ENCODE measurements at regions not wholly inside any gene's neighbourhood (a gene's known extent, or its start where the extent isn't known, plus 50 kb on each side); places are given as distances from the start of the nearest gene placed in this dataset.

- Histone ChIP-seq H3K4me2 (no peak overlapping the region), H3F3A (ENCODE audit: low read depth) (no peaks in the 10 kb centered on the region), H4K20me1 (ENCODE audit: low read depth) (no peaks in the 10 kb centered on the region), H3K27ac (no peak overlapping the region), H2AFZ (replicated peaks) (no peak overlapping the region), H3K4me1 (no peaks in the 10 kb centered on the region), H3K27me3 (no peaks in the 10 kb centered on the region), H3K9ac (no peak overlapping the region), H3K4me3 (no peak overlapping the region), H3K9me3 (ENCODE audit: low read depth) (no peaks in the 10 kb centered on the region), H3K79me2 (ENCODE audit: low read depth) (no peaks in the 10 kb centered on the region), H3K36me3 (no peaks in the 10 kb centered on the region)
- TF ChIP-seq EZH2phosphoT487 (IDR thresholded peaks at IDR 0.05) (no peak), CTCF (IDR thresholded peaks at IDR 0.05) (no peak), EZH2 (IDR thresholded peaks at IDR 0.05) (no peak)
- Mint-ChIP-seq H3K4me1 (no peaks in the 10 kb centered on the region), H3K4me3 (no peak overlapping the region), H3K36me3 (no peaks in the 10 kb centered on the region), H3K9me3 (no peaks in the 10 kb centered on the region), H3K27ac (no peak overlapping the region), H3K27me3 (ENCODE audit: insufficient read depth, low read depth) (peaks cover 4% of the 10 kb centered on the region)
- no peak for DNase-seq (ENCODE audit: low spot score)
Measured at GRCh38 chr1:213898684-213899083, 89.1 kb upstream of the PROX1 start.

GRCh38 chr1:213899413-213899812 is 88.4 kb upstream of the PROX1 start:
- Histone ChIP-seq H3K9me3 (ENCODE audit: low read depth) (no peaks in the 10 kb centered on the region), H4K20me1 (ENCODE audit: low read depth) (no peaks in the 10 kb centered on the region), H3K27me3 (no peaks in the 10 kb centered on the region), H3K4me1 (no peaks in the 10 kb centered on the region), H2AFZ (replicated peaks) (no peak overlapping the region), H3K4me2 (no peak overlapping the region), H3K4me3 (no peak overlapping the region), H3K36me3 (no peaks in the 10 kb centered on the region), H3K27ac (no peak overlapping the region), H3K79me2 (ENCODE audit: low read depth) (no peaks in the 10 kb centered on the region), H3F3A (ENCODE audit: low read depth) (no peaks in the 10 kb centered on the region), H3K9ac (no peak overlapping the region)
- Mint-ChIP-seq H3K9me3 (no peaks in the 10 kb centered on the region), H3K27ac (no peak overlapping the region), H3K27me3 (ENCODE audit: insufficient read depth, low read depth) (peaks cover 2% of the 10 kb centered on the region), H3K4me3 (no peak overlapping the region), H3K36me3 (no peaks in the 10 kb centered on the region), H3K4me1 (no peaks in the 10 kb centered on the region)
- TF ChIP-seq CTCF (IDR thresholded peaks at IDR 0.05) (no peak), EZH2 (IDR thresholded peaks at IDR 0.05) (no peak), EZH2phosphoT487 (IDR thresholded peaks at IDR 0.05) (no peak)
- DNase-seq (ENCODE audit: low spot score), result no peak

DNA sequence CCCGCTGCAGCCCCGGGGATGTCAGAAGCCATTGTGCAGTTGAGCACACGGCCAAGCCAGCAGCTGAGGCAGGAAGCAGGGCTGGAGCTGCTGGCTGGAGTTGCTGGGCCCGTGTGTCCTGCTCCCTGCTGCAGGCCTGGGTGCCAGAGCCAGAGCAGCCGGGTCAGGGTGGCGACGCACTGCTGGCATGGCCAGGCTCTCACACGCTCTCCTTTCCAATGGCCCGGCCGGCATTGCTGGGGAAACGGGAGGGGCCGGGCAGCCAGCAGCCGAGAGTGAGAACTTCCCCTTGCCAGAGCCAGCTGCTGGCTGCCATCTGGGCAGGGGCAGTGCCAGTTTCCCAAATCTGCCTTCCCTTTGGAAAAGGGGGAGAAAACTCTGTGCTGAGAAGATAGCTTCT is 82.4 kb upstream of the PROX1 start:
- no peaks in the 10 kb centered on the region for H4K20me1 ChIP-seq (ENCODE audit: low read depth)
- H3F3A ChIP-seq (ENCODE audit: low read depth), result no peaks in the 10 kb centered on the region
- H3K9ac ChIP-seq, result no peak overlapping the region
- no peak overlapping the region for H3K4me2 ChIP-seq
- H3K27ac Mint-ChIP-seq, result no peak overlapping the region
- H3K36me3 ChIP-seq, result no peaks in the 10 kb centered on the region
- H3K36me3 Mint-ChIP-seq, result no peaks in the 10 kb centered on the region
- no peak overlapping the region for H3K4me3 ChIP-seq
- H3K4me1 ChIP-seq, result no peaks in the 10 kb centered on the region
- no peaks in the 10 kb centered on the region for H3K79me2 ChIP-seq (ENCODE audit: low read depth)
- DNase-seq (ENCODE audit: low spot score), result no peak
- H3K9me3 Mint-ChIP-seq, result no peaks in the 10 kb centered on the region
- H3K27me3 ChIP-seq, result no peaks in the 10 kb centered on the region
- no peaks in the 10 kb centered on the region for H3K9me3 ChIP-seq (ENCODE audit: low read depth)
- no peaks in the 10 kb centered on the region for H3K4me1 Mint-ChIP-seq
- H3K27ac ChIP-seq, result no peak overlapping the region
- no peaks in the 10 kb centered on the region for H3K27me3 Mint-ChIP-seq (ENCODE audit: insufficient read depth, low read depth)
- no peak for TF ChIP-seq EZH2phosphoT487 (IDR thresholded peaks at IDR 0.05)
- TF ChIP-seq CTCF (IDR thresholded peaks at IDR 0.05), result no peak
- no peak for TF ChIP-seq EZH2 (IDR thresholded peaks at IDR 0.05)
- H3K4me3 Mint-ChIP-seq, result no peak overlapping the region
- peak overlapping the region; percentile 85 for H2AFZ ChIP-seq (replicated peaks)

DNA sequence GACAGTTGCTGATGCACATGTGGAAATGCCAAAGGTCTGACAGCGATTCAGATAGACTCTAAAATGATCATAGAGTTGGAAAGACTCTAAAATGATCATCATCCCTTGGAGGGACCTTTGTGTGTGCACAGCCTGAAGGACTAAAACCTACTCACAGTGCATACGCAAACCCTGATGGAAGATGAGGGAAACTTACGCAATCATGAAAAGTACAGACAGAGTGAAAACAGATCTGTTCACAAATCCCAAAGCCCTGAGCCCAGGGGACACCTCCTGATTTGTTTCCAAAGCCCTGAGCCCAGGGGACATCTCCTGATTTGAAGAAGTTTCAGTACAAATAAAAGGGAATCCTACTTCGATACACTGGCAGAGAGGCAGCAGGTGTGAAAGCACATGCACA is 79.3 kb upstream of the PROX1 start:
- Histone ChIP-seq H3K79me2 (ENCODE audit: low read depth) (no peaks in the 10 kb centered on the region), H3F3A (ENCODE audit: low read depth) (no peaks in the 10 kb centered on the region), H3K4me2 (no peak overlapping the region), H4K20me1 (ENCODE audit: low read depth) (no peaks in the 10 kb centered on the region), H3K36me3 (no peaks in the 10 kb centered on the region), H3K27ac (no peak overlapping the region), H3K4me1 (no peaks in the 10 kb centered on the region), H2AFZ (replicated peaks) (no peak overlapping the region), H3K4me3 (no peak overlapping the region), H3K27me3 (no peaks in the 10 kb centered on the region), H3K9me3 (ENCODE audit: low read depth) (no peaks in the 10 kb centered on the region), H3K9ac (no peak overlapping the region)
- Mint-ChIP-seq H3K4me3 (no peak overlapping the region), H3K36me3 (no peaks in the 10 kb centered on the region), H3K9me3 (no peaks in the 10 kb centered on the region), H3K27ac (no peak overlapping the region), H3K4me1 (no peaks in the 10 kb centered on the region), H3K27me3 (ENCODE audit: insufficient read depth, low read depth) (no peaks in the 10 kb centered on the region)
- DNase-seq (ENCODE audit: low spot score), result no peak
- TF ChIP-seq EZH2 (IDR thresholded peaks at IDR 0.05) (no peak), EZH2phosphoT487 (IDR thresholded peaks at IDR 0.05) (no peak), CTCF (IDR thresholded peaks at IDR 0.05) (no peak)

All from neural progenitor cell (in vitro differentiated cells).